Erythroblast (primary cell): ENCODE measurements at regions not wholly inside any gene's neighbourhood (a gene's known extent, or its start where the extent isn't known, plus 50 kb on each side); places are given as distances from the start of the nearest gene placed in this dataset.

Experiments used
- GATA1 ChIP-seq: IDR thresholded peaks from 2 replicates; pipeline ENCODE4 v1.6.1; 2011; ENCODE audit warnings: low read depth, mild to moderate bottlenecking, control low read depth, low read length, moderate library complexity
- POLR2A ChIP-seq: IDR thresholded peaks from 2 replicates; pipeline ENCODE4 v1.6.1; 2011; ENCODE audit warnings: mild to moderate bottlenecking, low read length

- TF ChIP-seq POLR2A (no peak), GATA1 (no peak)
Measured at GRCh38 chr1:104082221-104082620, 332.5 kb downstream of the AMY1C start.
